Hematopoietic multipotent progenitor cell (in vitro differentiated cells): ENCODE measurements at regions not wholly inside any gene's neighbourhood (a gene's known extent, or its start where the extent isn't known, plus 50 kb on each side); places are given as distances from the start of the nearest gene placed in this dataset.
A peak's percentile ranks its signal among the peaks of the same experiment; 100 is the strongest.

Experiments
- DNase-seq, 3 donors: peaks; one replicate each; pipeline ENCODE4 v3.0.0-alpha.2; 2011 to 2015; ENCODE audit warnings: low read depth in 2 of 3, low spot score in 2 of 3

DNA sequence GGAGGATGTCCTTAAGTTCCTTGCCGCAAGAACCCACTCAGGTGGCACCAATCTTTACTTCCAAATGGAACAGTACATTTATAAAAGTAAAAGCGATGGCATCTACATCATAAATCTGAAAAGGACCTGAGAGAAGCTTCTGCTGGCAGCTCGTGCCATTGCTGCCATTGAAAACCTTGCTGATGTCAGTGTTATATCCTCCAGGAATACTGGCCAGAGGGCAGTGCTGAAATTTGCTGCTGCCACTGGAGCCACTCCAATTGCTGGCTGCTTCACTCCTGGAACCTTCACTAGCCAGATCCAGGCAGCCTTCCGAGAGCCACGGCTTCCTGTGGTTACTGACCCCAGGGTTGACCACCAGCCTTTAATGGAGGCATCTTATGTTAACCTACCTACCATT, 191.7 kb downstream of the TRIM27 start:
- no peak for DNase-seq

DNA sequence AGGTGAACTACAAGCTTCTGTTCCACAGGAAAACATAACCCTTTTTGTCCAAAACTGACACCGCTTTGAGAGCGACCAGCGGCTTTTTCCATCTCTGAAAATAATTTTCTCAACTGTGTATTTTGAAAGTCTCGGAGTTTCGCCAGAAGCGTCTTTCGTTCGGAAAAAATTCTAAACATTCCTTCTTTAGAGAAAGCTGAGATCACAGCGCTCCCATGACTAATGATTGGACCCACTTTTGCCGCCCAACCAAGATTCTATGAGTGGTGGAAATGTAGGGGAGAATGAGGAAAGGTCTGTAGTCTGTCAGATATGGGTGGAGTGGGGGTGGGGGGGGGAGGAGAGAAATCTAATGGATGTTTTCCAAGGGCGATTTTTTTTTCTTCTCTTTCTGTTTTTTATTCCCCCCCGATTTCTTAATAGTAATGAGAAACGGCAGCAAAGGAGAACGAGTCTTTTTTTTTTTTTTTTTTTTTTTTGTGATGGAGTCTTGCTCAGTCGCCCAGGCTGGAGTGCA, 189.3 kb downstream of the TRIM27 start:
- DNase-seq, result no peak

DNA sequence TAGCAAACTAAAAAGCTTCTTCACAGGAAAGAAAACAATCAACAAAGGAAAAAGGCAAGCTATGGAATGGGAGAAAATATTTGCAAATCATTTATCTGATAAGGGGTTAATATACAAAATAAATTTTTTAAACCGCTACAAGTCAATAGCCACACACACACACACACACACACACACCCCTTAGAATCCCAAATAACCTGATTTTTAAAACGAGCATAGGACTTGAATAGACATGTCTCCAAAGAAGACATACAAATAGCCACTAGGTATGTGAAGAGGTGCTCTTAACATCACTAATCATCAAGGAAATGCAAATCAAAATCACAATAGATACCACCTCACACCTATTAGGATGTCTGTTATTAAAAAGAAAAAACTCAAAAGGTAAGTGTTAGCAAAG, 187.7 kb downstream of the TRIM27 start:
- DNase-seq, result no peak

DNA sequence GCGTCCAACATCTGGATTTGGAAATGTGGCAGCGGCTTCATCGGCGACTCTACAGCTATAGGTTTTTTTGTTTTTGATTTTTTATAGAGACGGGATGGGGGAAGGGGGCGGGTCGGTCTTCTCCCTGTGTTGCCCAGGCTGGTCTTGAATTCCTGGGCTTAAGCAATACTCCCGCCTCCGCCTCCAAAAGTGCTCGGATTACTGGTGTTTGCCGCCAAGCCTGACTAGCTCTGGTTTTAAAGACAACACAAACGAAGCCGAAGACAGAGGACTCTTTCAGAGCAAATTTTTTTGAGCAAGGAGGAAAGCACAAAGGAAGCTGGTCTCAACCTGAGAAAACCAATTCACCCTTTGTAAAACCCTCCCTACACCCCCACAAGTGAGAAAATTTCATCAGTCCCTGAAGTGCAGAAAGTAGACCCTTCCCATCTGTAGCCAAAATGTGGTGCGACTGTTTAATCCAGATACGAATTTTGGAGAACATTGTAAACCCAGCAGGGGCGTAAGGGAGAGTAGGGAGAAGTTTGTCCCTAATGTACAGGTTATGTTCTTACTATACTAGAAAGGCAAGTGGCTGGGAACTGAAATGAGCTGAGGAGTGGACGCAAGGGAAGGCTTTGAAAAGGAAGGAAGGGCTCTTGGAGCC, 185.9 kb downstream of the TRIM27 start:
- no peak for DNase-seq

GRCh38 chr6:28738396-28738765, 185.4 kb downstream of the TRIM27 start:
- DNase-seq, result no peak

DNA sequence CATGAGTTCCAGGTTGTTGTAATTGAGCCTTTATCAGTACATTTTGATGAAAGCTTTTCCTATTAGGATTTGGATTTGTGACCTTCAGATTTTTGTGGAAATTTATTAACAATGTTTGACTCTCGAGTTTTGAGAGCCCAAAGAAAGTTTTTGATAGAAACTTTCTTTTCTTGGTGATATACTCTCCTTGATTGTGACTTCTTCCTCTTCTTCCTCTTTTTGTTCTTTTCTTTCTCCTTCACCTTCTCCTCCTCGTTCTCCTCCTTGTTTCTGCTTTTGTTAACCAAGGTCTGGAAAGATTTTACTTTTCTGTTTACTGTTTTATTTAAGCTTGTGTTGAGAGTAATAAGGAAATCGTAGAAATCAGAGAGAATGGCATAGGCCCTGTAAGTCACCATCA, 182.4 kb downstream of the TRIM27 start:
- DNase-seq, result no peak

DNA sequence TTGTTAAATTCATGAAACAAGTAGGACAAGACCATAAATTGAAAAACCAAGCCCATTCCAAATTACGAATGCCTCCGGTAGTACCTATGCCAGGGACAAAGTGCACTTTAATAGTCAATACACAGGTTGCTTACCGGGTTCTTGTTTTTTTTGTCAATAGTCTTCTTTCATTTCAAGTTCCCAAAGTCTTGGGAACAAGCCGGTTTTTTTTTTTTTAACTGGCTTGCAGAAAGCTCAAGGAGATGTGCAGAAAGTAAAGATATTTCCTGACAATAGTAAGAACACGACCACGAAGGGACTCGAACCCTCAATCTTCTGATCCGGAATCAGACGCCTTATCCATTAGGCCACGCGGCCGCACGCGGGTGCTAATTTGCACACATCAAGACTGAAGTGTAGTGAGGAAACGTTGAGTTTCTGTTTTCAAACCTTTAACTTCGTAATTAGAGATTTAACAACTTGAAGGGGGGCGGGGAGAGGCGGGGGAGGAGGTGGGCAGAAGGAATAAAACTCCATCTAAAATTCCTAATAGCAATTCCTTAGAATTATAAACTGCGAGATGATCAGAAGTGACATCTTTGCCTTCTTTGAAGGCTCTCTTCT, 181.0 kb downstream of the TRIM27 start:
- peak in 1 of 3 donors; percentile 29 for DNase-seq

DNA sequence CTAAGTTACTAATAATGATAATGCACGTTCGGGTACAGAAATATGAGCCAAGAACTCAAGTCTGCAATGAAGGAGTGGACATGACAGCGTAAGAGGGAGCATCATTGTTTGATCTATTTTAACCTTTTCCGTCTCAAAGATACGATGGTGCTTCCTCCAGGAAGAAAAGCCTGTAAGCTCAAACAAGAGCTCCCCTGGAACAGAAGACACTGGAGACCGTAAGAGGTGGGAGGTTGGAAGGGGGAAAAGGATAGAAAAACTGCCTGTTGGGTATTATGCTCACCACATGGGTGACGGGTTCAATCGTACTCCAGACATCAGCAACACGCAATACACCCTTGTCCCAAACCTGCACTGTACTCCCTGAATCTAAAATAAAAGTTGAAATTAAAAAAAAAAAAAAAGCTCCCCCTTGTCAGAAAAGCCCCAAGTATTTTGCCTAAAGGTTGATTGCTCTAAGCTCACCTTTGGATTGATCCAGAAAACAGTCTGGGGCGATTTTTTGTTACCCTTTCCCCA, 180.5 kb downstream of the TRIM27 start:
- no peak for DNase-seq

GRCh38 chr6:28747083-28747630, 176.6 kb downstream of the TRIM27 start:
- DNase-seq, result no peak

DNA sequence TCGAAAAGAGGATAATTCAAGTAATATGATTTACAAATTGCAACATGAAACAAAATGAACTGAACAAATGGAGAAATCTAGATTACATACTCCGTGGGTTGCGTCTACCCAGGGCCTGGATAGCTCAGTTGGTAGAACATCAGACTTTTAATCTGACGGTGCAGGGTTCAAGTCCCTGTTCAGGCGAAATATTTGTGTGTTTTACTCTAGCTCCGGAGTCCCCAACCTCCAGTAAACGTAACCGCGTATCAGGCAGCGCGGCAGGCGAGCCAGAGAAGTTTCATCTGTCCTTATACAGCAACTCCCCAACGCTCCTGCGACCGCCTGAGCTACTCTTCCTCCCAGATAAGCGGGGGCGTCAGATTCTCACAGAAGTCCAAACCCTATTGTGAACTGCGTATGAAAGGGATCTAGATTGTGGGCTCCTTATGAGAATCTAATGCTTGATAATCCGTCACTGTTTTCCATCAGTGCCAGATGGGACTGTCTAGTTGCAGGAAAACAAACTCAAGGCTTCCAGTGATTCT, 176.1 kb downstream of the TRIM27 start:
- DNase-seq, result no peak

GRCh38 chr6:28748192-28748591, 175.6 kb downstream of the TRIM27 start:
- DNase-seq, result no peak

DNA sequence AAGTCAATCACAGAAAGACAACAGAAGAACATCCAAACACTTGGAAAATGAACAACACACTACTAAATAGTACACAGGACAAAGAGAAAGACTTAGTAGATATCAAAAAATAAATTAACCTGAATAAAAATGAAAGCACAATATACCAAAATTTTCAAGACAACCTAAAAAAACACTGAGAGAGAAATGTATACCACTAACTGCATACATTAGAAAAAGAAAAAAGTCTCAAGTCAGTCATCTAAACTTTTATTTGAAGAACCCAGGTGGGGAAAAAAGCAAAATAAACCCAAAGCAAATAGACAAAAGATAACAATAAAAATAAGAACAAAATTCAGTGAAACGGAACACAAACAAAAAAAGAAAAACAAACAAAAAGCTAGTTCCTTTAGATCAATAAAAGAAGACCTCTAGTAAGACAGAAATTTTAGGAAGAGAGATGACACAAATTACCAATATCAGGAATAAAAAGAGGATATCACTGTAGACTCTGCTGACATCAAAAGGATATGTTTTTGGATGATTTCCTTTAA, 172.8 kb downstream of the TRIM27 start:
- DNase-seq, result no peak

DNA sequence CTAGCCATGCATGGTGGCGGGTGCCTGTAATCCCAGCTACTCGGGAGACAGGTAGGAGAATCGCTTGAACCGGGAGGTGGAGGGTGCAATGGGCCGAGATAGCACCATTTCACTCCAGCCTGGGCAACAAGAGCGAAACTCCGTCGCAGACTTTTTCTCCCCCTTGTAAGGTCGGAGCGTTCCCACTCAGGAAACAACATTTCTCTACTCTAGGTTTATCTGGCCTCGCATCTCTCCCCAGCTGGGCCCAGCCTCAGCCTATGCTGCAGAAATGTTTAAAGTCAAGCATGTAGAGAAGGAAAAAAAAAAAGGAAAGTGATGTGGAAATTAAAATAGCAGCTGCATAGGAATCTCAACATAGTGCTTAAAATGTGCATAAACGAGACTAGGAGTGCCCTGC, 172.3 kb downstream of the TRIM27 start:
- no peak for DNase-seq

DNA sequence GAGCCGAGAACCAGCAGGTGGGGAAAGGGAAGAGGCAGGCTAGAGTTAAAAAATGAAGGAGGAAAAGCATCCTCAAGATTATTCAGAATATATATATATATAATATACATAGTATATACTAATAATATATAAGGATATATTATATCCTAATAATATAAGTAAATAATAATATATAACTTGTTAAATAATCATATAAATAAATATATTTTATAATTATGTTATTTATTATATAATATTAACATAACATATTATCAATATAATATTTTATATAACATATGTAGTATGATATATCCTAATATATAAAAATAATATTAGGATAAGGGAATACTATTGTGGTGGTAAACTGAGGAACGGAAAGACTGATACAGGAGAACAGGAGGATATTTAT, 171.8 kb downstream of the TRIM27 start:
- no peak for DNase-seq

- no peak for DNase-seq
Observed at GRCh38 chr6:28757429-28758045, 166.2 kb downstream of the TRIM27 start.

DNA sequence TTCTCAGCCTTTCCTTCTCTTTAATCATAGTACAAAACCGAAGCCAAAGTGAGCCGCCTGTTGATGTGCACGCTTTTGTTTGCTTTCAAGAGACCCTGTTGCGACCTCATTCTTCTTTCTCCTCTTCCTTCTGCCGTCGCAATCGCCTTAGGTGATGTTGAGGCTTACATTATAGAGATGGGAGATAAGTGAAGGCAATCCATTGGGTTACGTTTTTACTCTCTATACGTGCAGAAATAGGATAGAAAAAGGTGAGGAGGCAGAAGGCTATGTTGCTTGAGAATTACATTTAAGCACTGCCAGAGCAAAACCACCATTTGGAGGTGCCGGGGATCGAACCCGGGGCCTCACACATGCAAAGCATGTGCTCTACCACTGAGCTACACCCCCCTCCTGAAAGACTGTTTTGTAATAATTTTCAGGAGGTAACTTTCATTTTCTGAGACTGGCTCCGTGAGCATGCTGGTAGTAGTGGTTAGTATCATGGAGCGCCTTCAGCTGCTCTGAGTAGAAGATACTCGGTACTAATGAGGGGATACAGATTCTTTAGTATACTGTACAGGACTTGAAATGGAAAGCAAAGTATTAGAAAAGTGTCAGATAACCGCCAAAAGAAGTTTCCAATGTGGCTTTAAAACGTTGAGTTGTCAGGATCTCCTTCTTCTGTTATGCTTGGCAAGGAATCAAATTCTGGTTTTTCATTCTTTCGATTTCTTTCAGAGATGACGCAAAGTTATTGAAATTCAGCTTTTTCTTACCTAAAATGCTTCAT, 165.6 kb downstream of the TRIM27 start:
- no peak for DNase-seq

DNA sequence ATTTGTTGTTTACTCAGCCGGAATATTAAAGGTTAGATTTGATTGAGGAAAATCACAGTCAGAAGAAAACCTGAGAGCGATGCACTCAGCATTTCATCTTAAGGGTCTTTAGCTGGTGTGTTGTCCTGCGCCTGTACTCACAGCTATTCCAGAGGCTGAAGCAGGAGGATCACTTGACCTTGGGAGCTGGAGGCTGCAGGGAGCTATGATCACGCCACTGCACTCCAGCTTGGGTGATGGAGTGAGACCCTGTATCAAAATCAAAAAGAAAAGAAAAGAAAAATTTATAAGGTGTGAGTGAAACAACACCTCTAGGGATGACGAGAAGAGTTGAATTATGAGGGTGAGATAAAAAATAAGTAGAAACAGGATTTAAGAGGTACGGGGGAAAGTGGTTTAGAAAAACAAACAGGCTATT, 165.0 kb downstream of the TRIM27 start:
- DNase-seq, result no peak

- no peak for DNase-seq
Observed at GRCh38 chr6:28764014-28764723, 159.6 kb downstream of the TRIM27 start.

GRCh38 chr6:28764761-28765282, 159.0 kb downstream of the TRIM27 start:
- no peak for DNase-seq

GRCh38 chr6:28765978-28766351, 157.8 kb downstream of the TRIM27 start:
- no peak for DNase-seq
